GM06990 (cell line): ENCODE measurements at regions not wholly inside any gene's neighbourhood (a gene's known extent, or its start where the extent isn't known, plus 50 kb on each side); places are given as distances from the start of the nearest gene placed in this dataset.
A peak's percentile ranks its signal among the peaks of the same experiment; 100 is the strongest.

Source experiments
- DNase-seq: peaks from one replicate; pipeline ENCODE4 v3.0.0-alpha.2; 2011; ENCODE audit not compliant: insufficient read length; ENCODE audit errors: extremely low read depth
- H3K27me3 ChIP-seq: replicated peaks from 2 replicates; pipeline ENCODE4 v1.6.0; 2011; ENCODE audit warnings: low read length; ENCODE audit not compliant: control insufficient read depth, insufficient read depth
- H3K36me3 ChIP-seq: 2 replicates; pipeline ENCODE4 v1.5.1; 2011; ENCODE audit warnings: low read length; ENCODE audit not compliant: control insufficient read depth, insufficient read depth
- H3K4me3 ChIP-seq: replicated peaks from 2 replicates; pipeline ENCODE4 v1.5.1; 2011; ENCODE audit warnings: low read depth, mild to moderate bottlenecking, control low read depth, low read length
- CTCF ChIP-seq: IDR thresholded peaks from 2 replicates; pipeline ENCODE4 v1.5.1; 2011; ENCODE audit warnings: low read length, control low read depth, mild to moderate bottlenecking, inconsistent platforms; ENCODE audit not compliant: insufficient read depth, poor library complexity, severe bottlenecking

DNA sequence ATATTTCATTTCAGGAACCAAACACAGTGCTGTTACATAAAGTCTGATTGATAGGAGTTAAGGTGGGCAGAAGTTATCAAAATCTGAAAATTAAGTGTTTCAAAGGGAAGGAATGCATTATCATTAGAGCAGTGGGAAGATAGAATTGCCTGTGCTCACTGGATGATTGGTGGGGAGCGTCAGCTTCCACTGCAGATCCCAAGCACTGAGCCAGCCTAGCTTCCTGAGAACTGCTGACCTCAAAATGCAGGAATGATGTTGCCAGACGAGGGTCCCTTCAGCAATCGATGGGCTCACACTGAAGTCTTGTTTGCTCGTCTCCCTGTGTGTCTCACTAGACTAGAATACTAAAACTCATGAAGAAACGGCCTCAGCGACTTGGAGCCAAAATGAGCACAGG, 110.0 kb upstream of the PHACTR1 start:
- no peak for DNase-seq
- H3K27me3 ChIP-seq, result no peaks in the 10 kb centered on the region
- no peak overlapping the region for H3K4me3 ChIP-seq
- TF ChIP-seq CTCF, result no peak
- H3K36me3 ChIP-seq, result no peaks in the 10 kb centered on the region

DNA sequence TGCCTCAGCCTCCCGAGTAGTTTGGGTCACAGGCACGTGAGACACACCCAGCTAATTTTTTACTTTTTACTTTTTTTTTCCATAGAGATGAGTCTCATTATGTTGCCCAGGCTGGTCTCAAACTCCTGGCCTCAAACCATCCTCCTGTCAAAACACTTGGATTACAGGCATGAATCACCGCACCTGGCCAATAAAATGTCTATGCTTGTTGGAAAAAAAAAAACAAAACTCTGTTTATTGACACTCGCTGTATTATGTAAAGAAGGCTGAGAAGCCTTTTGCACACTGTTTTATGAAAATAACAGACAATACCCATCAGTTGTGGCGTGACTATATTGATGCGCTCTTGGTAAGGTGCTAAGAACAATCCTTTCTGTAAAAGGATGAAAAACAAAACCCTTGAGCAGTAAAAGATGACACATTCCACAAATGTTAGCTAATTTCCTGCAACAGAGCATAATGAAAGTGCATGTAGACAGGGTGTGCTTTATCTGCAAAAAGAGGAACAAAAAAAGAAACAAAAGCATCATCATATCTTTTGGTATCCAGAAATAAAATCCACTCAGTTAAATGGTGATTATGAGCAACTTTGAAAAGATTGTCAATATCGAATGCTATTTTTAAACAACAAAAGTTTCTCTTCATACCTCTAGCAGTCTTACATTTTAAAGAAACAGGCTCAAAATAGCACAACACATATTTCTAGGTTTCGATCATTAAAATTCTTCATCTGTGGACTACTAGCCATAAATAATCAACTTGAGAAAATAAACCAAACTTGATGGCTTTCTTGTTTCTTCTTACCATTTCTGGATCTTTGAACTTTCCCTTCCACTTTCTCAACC, 108.3 kb upstream of the PHACTR1 start:
- Histone ChIP-seq H3K27me3 (no peaks in the 10 kb centered on the region), H3K4me3 (peak overlapping the region; percentile 45), H3K36me3 (no peaks in the 10 kb centered on the region)
- TF ChIP-seq CTCF, result no peak
- DNase-seq, result peak; percentile 80

DNA sequence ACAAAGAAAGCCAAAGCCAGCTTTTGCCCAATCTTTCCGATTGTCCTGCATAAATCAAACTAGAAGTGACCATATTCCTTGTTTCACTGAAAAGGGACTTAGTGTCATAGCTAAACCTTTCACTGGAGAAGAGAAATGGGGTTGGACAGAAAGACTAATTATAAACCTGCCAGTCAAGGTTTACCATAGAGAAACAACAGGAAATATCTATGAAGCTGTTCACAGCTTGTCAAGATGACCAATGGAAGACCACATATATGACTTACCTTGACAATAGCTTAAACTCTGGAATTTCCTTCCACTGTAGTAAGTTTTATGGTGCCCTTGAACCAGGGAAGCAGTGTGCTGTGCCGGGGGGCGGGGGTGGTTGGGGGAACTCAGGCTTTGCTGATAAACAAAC, 107.7 kb upstream of the PHACTR1 start:
- Histone ChIP-seq H3K27me3 (no peaks in the 10 kb centered on the region), H3K36me3 (no peaks in the 10 kb centered on the region), H3K4me3 (peak overlapping the region; percentile 45)
- no peak for TF ChIP-seq CTCF
- peak; percentile 37 for DNase-seq

DNA sequence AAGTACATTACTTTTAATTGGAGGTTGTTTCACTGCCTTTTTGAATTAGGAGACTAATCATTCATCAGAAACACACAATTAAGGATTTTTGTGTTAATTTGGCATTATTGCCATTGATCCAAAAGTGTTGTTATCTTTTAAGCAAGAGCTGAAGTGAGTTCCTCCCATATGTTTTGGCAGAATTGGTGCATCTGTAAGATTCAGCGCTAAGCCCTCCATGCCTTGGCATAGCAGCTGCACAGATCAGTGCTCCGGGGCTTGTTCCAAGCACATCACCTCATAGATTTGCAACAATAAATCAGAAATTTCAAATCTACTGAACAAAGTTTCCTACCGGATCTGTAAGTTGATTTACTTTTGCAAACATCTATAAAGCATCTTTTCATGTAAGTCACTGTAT, 106.8 kb upstream of the PHACTR1 start:
- no peak for TF ChIP-seq CTCF
- no peaks in the 10 kb centered on the region for H3K36me3 ChIP-seq
- no peaks in the 10 kb centered on the region for H3K27me3 ChIP-seq
- H3K4me3 ChIP-seq, result no peak overlapping the region
- DNase-seq, result no peak

DNA sequence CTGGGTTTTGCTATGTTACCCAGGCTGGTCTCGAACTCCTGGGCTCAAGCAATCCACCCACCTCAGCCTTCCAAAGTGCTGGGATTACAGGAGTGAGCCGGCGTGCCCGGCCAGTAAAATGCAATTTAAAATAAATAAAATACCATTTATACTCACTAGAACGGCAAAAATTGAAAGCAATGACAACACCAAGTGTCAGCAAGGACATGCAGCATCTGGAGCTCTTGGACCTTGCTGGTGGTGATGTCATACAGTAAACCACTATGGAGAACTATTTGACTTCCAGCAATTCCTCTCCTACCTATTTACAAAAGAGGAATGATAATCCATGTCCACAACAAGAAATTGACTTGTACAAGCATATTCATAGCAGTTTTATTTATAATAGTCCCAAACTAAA, 105.7 kb upstream of the PHACTR1 start:
- Histone ChIP-seq H3K27me3 (no peaks in the 10 kb centered on the region), H3K4me3 (no peak overlapping the region), H3K36me3 (no peaks in the 10 kb centered on the region)
- DNase-seq, result no peak
- TF ChIP-seq CTCF, result no peak
